ENCODE measurements at regions not wholly inside any gene's neighbourhood (a gene's known extent, or its start where the extent isn't known, plus 50 kb on each side); places are given as distances from the start of the nearest gene placed in this dataset.
A peak's percentile ranks its signal among the peaks of the same experiment; 100 is the strongest.
"Not testable (repeated sequence)": the region's sequence is repeated elsewhere in the genome, so short reads cannot be mapped to it uniquely, and the experiment has no call there.

DNA sequence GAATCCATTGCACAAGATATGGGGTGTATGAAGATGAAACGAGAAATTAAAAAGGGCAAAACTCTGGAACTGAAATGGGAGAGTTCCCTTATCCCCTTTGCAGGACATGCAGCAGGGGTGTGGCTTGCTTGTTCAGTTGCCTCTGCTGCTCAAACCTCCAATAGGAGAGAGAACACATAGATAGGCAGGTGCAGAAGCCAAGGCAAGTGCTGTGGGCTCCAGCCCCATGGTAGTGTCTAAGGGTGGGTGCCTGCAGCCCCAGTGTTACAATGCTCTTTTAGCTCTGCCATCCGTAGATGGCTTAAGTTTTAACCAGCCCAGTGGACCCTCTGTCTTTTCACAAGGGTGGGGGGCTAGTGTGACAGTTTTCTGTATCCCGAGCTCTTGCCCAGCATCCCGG is 69.7 kb downstream of the CMAS start:
- no peak for DNase-seq

DNA sequence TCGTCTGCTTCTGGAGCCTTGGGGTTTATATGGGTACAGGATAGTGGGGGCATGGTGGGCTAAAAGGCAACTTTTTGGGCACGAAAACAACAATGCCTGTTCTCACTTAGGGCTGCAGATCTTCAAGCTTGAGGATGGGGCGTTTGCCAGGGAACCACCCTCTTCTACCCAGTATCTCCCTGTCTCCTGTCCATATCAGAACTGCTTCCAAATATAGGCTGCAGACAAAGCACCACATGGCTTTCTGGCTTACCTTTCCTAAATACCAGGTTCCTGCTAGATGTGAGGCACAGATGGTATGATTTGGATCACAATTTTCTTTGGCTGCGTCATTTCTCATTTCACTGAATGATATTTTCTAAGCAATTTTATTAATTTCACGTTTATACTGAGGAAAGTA is 70.4 kb downstream of the CMAS start:
- DNase-seq: no peak

- no peak for DNase-seq
Observed at GRCh38 chr12:22117563-22118237, 71.7 kb downstream of the CMAS start.

- no peak for DNase-seq
Observed at GRCh38 chr12:22118238-22118790, 72.3 kb downstream of the CMAS start.

DNA sequence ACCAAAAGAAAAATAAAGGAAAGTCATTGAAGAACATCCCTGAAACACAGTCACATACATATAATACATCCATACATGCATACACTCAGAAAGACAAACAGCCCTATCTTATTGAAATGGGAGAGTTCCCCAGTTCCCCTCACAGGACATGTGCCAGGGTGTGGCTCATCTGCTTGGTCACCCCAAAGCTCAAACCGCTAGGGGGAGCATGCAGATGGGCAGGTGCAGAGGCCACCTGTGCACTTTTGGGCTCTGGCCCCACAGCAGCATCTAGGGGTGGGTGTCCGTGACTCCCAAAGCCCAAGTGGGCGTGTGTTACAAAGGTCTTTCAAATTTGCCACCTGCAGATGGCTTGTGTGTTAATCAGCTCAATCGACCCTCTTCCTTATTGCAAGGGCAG is 75.2 kb downstream of the CMAS start:
- peak; percentile 38 to 51 for DNase-seq

GRCh38 chr12:22122359-22122758 is 76.3 kb downstream of the CMAS start:
- DNase-seq: no peak

DNA sequence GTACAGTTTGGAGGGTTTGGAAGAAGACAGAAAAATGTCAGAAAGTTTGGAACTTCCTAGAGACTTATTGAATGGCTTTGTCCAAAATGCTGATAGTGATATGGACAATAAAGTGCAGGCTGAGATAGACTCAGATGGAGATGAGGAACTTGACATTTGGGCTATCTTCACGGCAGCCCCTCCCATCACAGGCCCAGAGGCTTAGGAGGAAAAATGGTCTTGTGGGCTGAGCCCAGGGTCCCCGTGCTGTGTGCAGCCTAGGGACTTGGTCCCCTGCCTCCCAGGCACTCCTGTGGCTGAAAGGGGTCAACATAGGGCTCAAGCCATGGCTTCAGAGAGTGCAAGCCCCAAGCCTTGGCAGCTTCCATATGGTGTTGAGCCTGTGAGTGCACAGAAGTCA is 79.0 kb downstream of the CMAS start:
- DNase-seq: no peak

GRCh38 chr12:22126101-22126500 is 80.1 kb downstream of the CMAS start:
- DNase-seq: not testable (repeated sequence)

- no peak for DNase-seq
Observed at GRCh38 chr12:22126758-22127157, 80.7 kb downstream of the CMAS start.

DNA sequence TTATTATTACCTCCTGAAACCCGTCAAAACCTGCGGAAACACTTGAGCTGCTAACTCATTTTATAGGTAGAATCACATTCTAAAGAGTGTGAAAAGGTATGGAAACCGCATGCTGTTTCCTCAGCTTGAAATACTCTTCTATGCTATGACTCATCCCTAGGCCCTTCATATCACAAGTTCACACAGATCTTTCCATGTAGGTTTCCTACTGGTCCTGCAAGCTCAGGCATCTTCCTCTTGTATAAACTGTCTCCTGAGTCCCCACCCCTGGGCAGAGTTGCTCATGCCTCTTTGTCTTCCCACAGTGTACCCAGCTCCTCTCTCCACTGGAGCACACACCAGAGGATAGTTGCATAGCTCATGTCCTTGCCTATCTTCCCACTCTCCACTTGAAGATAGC is 84.7 kb downstream of the CMAS start:
- no peak for DNase-seq

DNA sequence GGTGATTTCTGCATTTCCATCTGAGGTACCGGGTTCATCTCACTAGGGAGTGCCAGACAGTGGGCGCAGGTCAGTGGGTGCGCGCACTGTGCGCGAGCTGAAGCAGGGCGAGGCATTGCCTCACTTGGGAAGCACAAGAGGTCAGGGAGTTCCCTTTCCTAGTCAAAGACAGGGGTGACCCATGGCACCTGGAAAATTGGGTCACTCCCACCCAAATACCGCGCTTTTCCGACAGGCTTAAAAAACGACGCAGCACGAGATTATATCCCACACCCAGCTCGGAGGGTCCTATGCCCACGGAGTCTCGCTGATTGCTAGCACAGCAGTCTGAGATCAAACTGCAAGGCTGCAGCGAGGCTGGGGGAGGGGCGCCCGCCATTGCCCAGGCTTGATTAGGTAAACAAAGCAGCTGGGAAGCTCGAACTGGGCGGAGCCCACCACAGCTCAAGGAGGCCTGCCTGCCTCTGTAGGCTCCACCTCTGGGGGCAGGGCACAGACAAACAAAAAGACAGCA is 90.6 kb downstream of the CMAS start:
- DNase-seq: not testable (repeated sequence)
